Peyer's patch (tissue), 4 donors: ENCODE measurements at regions not wholly inside any gene's neighbourhood (a gene's known extent, or its start where the extent isn't known, plus 50 kb on each side); places are given as distances from the start of the nearest gene placed in this dataset.

ENCODE experiments used
- POLR2A ChIP-seq, 2 donors: fragments of 450-650 bp; IDR thresholded peaks; one replicate each; pipeline ENCODE4 v1.5.1; 2017; ENCODE audit warnings: antibody characterized with exemption in 2 of 2, mild to moderate bottlenecking in 2 of 2, moderate library complexity in 2 of 2
- TF ChIP-seq, protein P1 (sequence below), 6 experiments: fragments of 450-650 bp in 4 of 6; fragments of 200-600 bp in 2 of 6; sonication (generic) in 1 of 6; IDR thresholded peaks; one replicate each; pipeline ENCODE4 v1.5.1; 2017 to 2019; ENCODE audit warnings: antibody characterized with exemption in 6 of 6, mild to moderate bottlenecking in 3 of 6, moderate library complexity in 1 of 6

DNA sequence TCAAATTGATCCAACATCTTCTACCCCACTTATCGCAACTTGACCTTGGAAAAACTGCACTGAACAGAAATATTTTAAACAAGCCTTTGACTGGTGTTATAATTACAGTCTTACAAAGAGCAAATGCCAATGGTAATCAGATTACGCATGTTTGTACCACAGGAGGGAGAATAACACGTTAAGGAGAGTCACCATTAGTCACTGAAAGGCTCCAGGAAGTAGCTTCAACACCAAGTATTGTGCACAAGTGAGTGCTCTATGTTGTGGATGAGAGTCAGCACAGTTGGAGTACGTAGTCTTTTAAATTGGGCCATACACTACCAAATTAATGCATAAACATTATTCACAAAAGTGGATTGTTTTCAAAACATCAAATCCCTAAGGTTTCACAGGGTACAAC lies 1081.5 kb upstream of the TENM3 start:
- no peak for TF ChIP-seq POLR2A (IDR thresholded peaks at IDR 0.05)
- TF ChIP-seq, protein P1, sequence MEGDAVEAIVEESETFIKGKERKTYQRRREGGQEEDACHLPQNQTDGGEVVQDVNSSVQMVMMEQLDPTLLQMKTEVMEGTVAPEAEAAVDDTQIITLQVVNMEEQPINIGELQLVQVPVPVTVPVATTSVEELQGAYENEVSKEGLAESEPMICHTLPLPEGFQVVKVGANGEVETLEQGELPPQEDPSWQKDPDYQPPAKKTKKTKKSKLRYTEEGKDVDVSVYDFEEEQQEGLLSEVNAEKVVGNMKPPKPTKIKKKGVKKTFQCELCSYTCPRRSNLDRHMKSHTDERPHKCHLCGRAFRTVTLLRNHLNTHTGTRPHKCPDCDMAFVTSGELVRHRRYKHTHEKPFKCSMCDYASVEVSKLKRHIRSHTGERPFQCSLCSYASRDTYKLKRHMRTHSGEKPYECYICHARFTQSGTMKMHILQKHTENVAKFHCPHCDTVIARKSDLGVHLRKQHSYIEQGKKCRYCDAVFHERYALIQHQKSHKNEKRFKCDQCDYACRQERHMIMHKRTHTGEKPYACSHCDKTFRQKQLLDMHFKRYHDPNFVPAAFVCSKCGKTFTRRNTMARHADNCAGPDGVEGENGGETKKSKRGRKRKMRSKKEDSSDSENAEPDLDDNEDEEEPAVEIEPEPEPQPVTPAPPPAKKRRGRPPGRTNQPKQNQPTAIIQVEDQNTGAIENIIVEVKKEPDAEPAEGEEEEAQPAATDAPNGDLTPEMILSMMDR (IDR thresholded peaks at IDR 0.05), result no peak
